Left lung (tissue), 4 donors: ENCODE measurements at regions not wholly inside any gene's neighbourhood (a gene's known extent, or its start where the extent isn't known, plus 50 kb on each side); places are given as distances from the start of the nearest gene placed in this dataset.
"Not testable (repeated sequence)": the region's sequence is repeated elsewhere in the genome, so short reads cannot be mapped to it uniquely, and the experiment has no call there.

Source experiments
- ATAC-seq: fragments of 200-7000 bp; cut with Tn5 transposase; one replicate; pipeline ENCODE4 v1.9.1; 2020; ENCODE audit warnings: moderate library complexity
- DNase-seq, 4 donors: peaks; one replicate each; pipeline ENCODE4 v3.0.0-alpha.2; 2013 to 2020
- H3K27ac ChIP-seq, 2 donors: fragments of 200-600 bp; sonication (generic) in 1 of 2; one replicate each; pipeline versions ENCODE4 v1.5.0 to v1.8.0; 2020 to 2021
- H3K27me3 ChIP-seq, 2 donors: fragments of 200-600 bp; sonication (generic) in 1 of 2; one replicate each; pipeline versions ENCODE4 v1.5.0 to v1.8.0; 2020 to 2021
- H3K36me3 ChIP-seq, 2 donors: fragments of 200-600 bp; sonication (generic) in 1 of 2; one replicate each; pipeline versions ENCODE4 v1.5.0 to v1.8.0; 2020 to 2021
- H3K4me1 ChIP-seq, 2 donors: fragments of 200-600 bp; one replicate each; pipeline ENCODE4 v1.8.0; 2021
- H3K4me3 ChIP-seq, 2 donors: fragments of 200-600 bp; sonication (generic) in 1 of 2; one replicate each; pipeline versions ENCODE4 v1.5.0 to v1.8.0; 2020 to 2021; ENCODE audit warnings: mild to moderate bottlenecking in 1 of 2
- H3K9me3 ChIP-seq, 2 donors: fragments of 200-600 bp; sonication (generic) in 1 of 2; one replicate each; pipeline versions ENCODE4 v1.5.0 to v1.8.0; 2020 to 2021
- intact Hi-C, 2 donors: fragments of 100-400 bp; cut with DNase I; formaldehyde crosslinking; loops; one replicate each; pipeline versions ENCODE4 v1.11.2 to v1.14.2; 2022
- TF ChIP-seq, protein P1 (sequence below), 2 donors: fragments of 200-600 bp; sonication (generic) in 1 of 2; IDR thresholded peaks; one replicate each; pipeline versions ENCODE4 v1.5.0 to v1.8.0; 2021; ENCODE audit warnings: antibody characterized with exemption in 2 of 2
- donor health status: DM: no; HTN: yes; CAD: no.
- donor health status: DM: no; HTN: no; CAD: no.

DNA sequence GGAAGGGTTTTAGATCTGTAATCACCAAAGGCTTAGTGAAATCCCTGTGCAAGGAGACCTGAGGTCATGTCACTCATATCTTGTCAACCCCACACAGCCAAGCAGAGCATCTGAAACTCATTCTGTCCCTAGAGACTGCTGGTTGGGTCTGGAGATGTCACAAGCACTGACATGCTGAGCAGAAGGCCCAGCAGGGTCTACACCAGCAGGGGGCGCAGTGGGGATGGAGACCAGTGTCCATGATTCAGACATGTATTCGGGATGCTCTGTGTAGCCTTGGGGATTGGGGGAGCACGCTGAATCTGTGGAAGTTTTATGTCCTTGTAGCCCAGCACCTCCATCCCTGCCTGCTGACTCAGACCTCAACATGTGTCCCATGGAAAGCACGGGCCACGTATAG is 1247.3 kb downstream of the RPIA start:
- H3K27ac ChIP-seq, H3K27me3 ChIP-seq, H3K36me3 ChIP-seq, H3K4me3 ChIP-seq, H3K4me1 ChIP-seq, H3K9me3 ChIP-seq, intact Hi-C loops, DNase-seq: not testable (repeated sequence)
- peak; percentile 62 for ATAC-seq

DNA sequence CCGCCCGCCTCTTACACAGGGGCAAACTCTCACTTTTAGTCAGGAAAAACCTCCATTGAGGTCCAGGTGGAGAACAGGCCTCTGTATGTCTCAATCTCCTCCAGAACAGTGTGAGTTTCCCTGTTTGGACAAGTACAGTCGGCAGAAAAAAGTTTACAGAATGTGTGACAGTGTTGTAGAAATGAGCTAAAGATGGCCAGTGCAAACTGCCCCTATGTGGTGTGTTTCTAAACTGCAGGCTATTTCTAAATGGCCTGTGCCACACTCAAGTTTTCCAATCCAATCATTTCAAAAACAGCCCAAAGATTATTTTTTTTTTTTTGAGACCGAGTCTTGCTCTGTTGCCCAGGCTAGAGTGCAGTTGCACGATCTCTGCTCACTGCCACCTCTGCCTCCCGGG is 1252.8 kb downstream of the RPIA start:
- peak; percentile 51 for ATAC-seq
- H3K27ac ChIP-seq, H3K27me3 ChIP-seq, H3K4me3 ChIP-seq, intact Hi-C loops, H3K9me3 ChIP-seq, H3K4me1 ChIP-seq, H3K36me3 ChIP-seq, DNase-seq: not testable (repeated sequence)

DNA sequence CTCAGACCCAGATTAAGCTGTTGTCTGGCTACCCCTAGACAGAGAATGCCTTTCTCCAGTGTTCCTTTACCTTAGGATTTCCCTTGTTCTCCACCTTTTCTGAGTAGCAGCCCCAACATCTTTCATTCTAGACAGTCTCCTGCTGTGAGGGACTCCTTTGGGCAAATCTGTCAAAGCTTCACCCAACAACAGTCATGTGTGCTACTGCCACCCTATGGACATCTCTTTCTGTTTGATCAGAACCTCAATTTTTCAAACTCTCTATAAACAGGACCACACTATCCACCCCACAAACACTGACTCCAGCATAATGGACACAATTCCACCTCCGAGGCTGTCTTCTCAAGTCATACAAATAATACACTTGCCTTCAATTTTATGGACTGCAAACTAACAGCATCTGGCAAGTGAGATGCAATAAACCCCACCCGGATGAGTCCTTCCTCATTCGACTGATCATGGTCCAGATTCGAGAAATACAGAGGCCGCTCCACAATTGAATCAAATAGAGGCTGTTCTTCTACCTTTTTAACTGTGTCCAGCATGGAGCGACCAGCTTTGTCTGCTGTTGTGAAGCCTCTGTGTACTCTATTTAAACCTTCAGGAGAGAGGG is 1253.6 kb downstream of the RPIA start:
- H3K27me3 ChIP-seq, intact Hi-C loops, H3K9me3 ChIP-seq, H3K4me1 ChIP-seq, H3K27ac ChIP-seq, H3K36me3 ChIP-seq, DNase-seq, H3K4me3 ChIP-seq, ATAC-seq: not testable (repeated sequence)

DNA sequence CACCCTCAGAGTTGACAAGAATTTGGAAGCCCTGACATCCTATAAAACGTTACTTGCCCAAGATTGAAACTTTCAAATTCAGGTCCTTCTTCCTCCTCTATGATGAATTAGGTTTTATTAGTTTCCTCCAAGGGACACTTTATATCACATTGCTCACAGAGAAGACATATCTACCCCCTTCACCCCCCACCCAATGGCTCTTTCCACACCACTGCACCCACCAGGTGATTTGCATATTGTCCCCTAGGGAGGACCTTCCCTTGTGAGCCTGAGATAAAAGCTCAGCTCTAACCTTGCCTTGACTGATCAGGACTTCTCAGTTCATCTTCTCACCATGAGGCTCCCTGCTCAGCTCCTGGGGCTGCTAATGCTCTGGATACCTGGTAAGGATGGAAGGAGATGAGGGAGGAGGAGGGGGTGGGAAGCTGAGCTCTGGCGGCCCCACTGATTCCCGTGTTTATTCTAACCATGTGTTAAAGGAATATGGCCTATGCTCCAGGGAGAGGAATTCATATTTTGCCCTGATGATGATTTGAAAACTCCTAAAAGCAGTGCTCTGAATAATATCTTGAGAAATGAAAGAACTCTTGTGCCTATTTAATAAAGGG is 1255.8 kb downstream of the RPIA start:
- H3K4me3 ChIP-seq: not testable (repeated sequence)

DNA sequence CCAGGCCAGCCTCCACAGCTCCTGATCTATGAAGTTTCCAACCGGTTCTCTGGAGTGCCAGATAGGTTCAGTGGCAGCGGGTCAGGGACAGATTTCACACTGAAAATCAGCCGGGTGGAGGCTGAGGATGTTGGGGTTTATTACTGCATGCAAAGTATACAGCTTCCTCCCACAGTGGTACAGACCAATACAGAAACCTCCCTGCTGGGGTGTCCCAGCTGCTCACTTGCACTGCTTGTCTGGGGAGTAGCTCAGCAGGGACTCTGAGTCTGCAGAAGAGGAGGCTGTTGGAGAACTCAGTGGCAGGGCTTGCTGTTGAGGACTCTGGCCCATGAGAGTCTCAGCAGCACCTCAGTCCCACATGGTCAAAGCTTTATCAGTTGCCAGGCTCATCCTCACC is 1256.6 kb downstream of the RPIA start:
- not testable (repeated sequence) for ATAC-seq, H3K4me3 ChIP-seq

More for the DNA sequence above, 1255.8 kb downstream of the RPIA start:
- H3K27me3 ChIP-seq, ATAC-seq, H3K27ac ChIP-seq, H3K9me3 ChIP-seq, H3K36me3 ChIP-seq, H3K4me1 ChIP-seq, DNase-seq, intact Hi-C loops: not testable (repeated sequence)

DNA sequence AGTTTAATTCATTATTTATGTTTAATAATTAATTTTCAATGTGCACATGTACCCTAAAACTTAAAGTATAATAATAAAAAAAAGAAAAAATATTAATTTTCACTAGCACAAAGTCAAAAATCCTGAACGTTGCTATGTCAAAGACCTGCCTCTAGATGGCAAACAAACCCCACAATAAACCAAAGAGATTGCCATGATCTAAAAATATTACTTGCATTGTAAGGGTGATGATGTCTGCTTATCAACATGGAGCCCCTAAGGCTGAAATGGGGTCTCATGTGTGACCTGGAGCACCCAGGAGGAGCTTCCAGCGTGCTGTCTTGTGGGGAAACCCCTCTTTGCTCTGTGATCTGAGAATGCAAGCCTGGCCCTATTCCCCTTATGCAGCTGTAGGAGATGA is 1259.3 kb downstream of the RPIA start:
- H3K36me3 ChIP-seq, H3K9me3 ChIP-seq, H3K27me3 ChIP-seq, H3K4me1 ChIP-seq, intact Hi-C loops, H3K4me3 ChIP-seq, H3K27ac ChIP-seq, DNase-seq: not testable (repeated sequence)
- ATAC-seq: peak; percentile 34
- TF ChIP-seq, protein P1, sequence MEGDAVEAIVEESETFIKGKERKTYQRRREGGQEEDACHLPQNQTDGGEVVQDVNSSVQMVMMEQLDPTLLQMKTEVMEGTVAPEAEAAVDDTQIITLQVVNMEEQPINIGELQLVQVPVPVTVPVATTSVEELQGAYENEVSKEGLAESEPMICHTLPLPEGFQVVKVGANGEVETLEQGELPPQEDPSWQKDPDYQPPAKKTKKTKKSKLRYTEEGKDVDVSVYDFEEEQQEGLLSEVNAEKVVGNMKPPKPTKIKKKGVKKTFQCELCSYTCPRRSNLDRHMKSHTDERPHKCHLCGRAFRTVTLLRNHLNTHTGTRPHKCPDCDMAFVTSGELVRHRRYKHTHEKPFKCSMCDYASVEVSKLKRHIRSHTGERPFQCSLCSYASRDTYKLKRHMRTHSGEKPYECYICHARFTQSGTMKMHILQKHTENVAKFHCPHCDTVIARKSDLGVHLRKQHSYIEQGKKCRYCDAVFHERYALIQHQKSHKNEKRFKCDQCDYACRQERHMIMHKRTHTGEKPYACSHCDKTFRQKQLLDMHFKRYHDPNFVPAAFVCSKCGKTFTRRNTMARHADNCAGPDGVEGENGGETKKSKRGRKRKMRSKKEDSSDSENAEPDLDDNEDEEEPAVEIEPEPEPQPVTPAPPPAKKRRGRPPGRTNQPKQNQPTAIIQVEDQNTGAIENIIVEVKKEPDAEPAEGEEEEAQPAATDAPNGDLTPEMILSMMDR (IDR thresholded peaks at IDR 0.05): peak in 1 of 2 donors; percentile 15

More for the DNA sequence above, 1256.6 kb downstream of the RPIA start:
- H3K27me3 ChIP-seq, H3K4me1 ChIP-seq, H3K9me3 ChIP-seq, H3K27ac ChIP-seq, H3K36me3 ChIP-seq, intact Hi-C loops, DNase-seq: not testable (repeated sequence)

DNA sequence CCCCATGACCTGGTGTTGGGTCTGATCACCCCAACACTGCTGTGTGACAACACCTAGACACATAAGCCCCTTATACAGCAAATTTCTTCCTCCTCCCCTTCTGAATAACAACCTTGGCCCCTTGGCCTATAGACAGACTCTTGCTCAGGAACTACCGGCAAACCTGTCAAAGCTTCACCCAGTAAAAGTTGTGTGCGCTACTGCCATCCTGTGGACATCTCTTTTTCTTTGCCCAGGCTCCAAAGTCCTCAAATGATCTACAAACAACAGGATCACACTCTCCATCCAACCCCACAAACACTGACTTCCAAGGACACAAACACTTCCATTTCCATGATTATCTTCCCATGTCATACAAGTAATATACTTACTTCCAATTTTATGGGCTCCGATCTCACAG is 1265.8 kb downstream of the RPIA start:
- DNase-seq, H3K27ac ChIP-seq, intact Hi-C loops, H3K9me3 ChIP-seq, H3K27me3 ChIP-seq, H3K4me3 ChIP-seq, ATAC-seq, H3K4me1 ChIP-seq, H3K36me3 ChIP-seq: not testable (repeated sequence)

DNA sequence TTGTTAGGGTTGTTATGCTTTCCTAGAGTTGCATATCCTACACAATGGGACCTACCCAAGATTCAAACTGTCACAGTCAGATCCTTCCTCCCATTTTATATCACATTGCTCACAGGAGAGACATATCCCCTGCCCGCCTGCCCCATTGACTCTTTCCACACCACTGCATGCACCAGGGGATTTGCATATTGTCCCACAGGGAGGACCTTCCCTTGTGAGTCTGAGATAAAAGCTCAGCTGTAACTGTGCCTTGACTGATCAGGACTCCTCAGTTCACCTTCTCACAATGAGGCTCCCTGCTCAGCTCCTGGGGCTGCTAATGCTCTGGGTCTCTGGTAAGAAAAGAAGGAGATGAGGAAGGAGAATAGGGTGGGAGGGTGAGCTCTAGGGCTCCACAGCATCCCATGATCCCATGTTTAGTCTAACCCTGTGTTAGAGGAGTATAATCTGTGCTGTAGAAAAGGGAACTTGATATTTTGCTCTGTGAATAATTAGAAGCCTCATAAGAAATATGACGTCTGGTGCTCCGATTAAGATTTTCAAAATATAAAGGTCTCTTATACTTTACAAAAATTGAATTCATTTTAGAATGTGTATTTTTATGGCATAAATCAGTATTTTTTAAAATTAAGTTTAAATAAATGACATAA is 1268.4 kb downstream of the RPIA start:
- intact Hi-C loops, H3K4me3 ChIP-seq, H3K9me3 ChIP-seq, H3K4me1 ChIP-seq, ATAC-seq, H3K27ac ChIP-seq, H3K36me3 ChIP-seq, DNase-seq, H3K27me3 ChIP-seq: not testable (repeated sequence)

DNA sequence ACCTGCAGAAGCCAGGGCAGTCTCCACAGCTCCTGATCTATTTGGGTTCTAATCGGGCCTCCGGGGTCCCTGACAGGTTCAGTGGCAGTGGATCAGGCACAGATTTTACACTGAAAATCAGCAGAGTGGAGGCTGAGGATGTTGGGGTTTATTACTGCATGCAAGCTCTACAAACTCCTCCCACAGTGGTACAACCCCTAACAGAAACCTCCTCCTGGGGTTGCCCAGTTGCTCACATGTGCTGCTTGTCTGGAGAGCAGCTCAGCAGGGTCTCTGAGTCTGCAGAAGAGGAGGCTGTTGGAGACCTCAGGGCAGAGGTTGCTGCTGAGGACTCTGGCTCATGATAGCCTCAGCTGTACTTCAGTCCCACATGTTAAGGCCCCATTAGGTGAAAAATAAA is 1269.1 kb downstream of the RPIA start:
- H3K4me3 ChIP-seq, H3K27me3 ChIP-seq, ATAC-seq, intact Hi-C loops, H3K4me1 ChIP-seq, H3K27ac ChIP-seq, H3K9me3 ChIP-seq, DNase-seq, H3K36me3 ChIP-seq: not testable (repeated sequence)

DNA sequence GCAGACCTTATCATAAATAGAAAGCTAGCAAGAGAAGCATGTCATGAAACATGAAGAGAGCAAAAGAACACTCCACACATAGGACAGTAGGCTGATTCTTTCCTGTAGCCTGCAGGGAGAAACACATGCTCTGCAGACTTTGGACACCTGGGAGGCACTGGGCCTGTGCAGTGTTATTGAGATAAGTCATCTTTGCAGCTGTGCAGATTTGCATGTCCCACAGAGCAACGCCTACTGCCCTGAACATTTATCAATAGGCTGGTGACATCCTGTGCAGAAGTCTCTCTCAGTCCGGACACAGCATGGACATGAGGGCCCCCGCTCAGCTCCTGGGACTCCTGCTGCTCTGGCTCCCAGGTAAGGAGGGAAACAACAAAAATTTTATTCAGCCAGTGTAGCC is 1277.1 kb downstream of the RPIA start:
- ATAC-seq, H3K36me3 ChIP-seq, H3K9me3 ChIP-seq, DNase-seq, H3K27ac ChIP-seq, H3K27me3 ChIP-seq, intact Hi-C loops, H3K4me3 ChIP-seq, H3K4me1 ChIP-seq: not testable (repeated sequence)

DNA sequence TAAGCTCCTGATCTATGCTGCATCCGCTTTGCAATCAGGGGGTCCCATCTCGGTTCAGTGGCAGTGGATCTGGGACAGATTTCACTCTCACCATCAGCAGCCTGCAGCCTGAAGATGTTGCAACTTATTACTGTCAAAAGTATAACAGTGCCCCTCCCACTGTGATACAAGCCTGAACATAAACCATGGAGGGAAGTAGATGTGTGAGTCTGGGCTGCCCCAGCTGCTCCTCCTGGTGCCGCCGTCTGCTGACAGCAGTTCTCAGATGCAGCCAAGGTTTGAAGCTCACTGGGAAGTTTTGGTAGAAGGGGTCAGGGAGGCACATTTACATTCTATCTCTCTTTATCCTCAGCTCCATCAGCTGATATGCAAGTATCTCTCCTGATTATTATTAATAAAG is 1277.7 kb downstream of the RPIA start:
- H3K27me3 ChIP-seq, H3K36me3 ChIP-seq, DNase-seq, H3K4me3 ChIP-seq, H3K4me1 ChIP-seq, H3K9me3 ChIP-seq, ATAC-seq, H3K27ac ChIP-seq, intact Hi-C loops: not testable (repeated sequence)

DNA sequence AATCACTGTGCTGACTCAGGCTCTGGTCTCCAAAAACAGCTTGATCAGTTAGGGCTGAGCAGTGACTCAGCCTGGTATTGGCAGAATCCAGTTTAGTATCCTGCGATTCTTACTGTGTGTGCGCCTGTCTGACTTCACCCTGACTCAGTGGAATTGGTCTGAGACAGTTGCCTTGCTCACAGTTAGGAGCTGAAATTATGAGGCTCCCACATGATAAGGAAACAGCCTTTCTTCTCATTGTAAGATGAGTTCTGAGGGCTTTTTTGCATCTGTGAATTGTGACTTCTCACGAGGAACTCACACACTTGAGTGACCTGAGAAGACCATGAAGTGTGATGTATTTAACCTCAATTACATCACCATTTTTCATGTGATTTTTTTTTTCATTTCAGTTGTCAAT is 1282.4 kb downstream of the RPIA start:
- intact Hi-C loops, H3K27ac ChIP-seq: not testable (repeated sequence)

More for the DNA sequence above, 1282.4 kb downstream of the RPIA start:
- H3K4me3 ChIP-seq, H3K27me3 ChIP-seq, H3K9me3 ChIP-seq, DNase-seq, H3K4me1 ChIP-seq, H3K36me3 ChIP-seq, ATAC-seq: not testable (repeated sequence)
